D721Med (cell line): ENCODE measurements at regions not wholly inside any gene's neighbourhood (a gene's known extent, or its start where the extent isn't known, plus 50 kb on each side); places are given as distances from the start of the nearest gene placed in this dataset.

Experiments used
- DNase-seq: peaks from one replicate; pipeline ENCODE4 v3.0.0; 2011; ENCODE audit warnings: low spot score; ENCODE audit not compliant: insufficient read length
- FAIRE-seq: peaks from 2 replicates; lab custom pipeline; 2011; peaks lifted over from hg19 to GRCh38; lab: Jason Lieb, UNC
- TF ChIP-seq, protein P1 (sequence below): IDR thresholded peaks from 2 replicates; pipeline ENCODE4 v1.5.1; 2012; ENCODE audit warnings: mild to moderate bottlenecking, control low read depth; ENCODE audit not compliant: insufficient read depth; ENCODE audit errors: missing control alignments

DNA sequence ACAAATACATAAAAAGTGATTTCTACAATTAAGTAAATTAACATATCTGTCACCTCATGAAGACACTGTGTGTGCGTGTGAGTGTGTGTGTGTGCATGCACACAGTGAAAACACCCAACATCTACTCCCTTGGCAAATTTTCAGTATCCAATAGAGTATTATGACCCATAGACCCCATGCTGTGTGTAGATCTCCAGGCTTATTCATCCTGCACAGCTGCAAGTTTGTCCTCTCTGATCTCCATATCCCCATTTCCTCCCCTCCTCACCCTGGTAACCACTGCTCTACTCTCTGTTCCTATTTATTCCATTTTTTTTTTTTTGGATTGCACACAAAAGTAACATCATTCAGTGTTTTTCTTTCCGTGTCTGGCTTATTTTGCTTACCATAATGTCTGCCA is 391.0 kb downstream of the SOX11 start:
- no peak for DNase-seq
- FAIRE-seq = no peak
- TF ChIP-seq, protein P1, sequence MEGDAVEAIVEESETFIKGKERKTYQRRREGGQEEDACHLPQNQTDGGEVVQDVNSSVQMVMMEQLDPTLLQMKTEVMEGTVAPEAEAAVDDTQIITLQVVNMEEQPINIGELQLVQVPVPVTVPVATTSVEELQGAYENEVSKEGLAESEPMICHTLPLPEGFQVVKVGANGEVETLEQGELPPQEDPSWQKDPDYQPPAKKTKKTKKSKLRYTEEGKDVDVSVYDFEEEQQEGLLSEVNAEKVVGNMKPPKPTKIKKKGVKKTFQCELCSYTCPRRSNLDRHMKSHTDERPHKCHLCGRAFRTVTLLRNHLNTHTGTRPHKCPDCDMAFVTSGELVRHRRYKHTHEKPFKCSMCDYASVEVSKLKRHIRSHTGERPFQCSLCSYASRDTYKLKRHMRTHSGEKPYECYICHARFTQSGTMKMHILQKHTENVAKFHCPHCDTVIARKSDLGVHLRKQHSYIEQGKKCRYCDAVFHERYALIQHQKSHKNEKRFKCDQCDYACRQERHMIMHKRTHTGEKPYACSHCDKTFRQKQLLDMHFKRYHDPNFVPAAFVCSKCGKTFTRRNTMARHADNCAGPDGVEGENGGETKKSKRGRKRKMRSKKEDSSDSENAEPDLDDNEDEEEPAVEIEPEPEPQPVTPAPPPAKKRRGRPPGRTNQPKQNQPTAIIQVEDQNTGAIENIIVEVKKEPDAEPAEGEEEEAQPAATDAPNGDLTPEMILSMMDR = no peak

DNA sequence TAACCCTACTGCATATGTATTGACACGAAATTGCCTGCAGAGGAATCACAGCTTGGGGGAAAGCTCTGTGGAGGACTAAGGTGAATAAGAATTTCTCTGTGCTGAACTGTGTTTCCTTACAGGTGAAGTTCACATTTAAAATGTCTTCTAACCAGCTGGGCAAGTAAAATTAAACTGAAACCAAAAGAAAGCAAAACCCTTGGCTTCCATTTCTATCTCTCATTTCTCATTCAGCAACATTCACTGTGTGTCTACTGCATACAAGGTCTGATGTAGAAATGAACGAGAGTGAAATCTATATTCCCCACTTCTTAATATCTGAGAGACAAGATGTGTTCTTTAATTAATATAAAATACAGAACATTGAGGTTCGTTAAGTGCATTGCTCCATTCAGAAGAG is 397.3 kb downstream of the SOX11 start:
- FAIRE-seq (no peak), DNase-seq (no peak)
- TF ChIP-seq, protein P1 = no peak

DNA sequence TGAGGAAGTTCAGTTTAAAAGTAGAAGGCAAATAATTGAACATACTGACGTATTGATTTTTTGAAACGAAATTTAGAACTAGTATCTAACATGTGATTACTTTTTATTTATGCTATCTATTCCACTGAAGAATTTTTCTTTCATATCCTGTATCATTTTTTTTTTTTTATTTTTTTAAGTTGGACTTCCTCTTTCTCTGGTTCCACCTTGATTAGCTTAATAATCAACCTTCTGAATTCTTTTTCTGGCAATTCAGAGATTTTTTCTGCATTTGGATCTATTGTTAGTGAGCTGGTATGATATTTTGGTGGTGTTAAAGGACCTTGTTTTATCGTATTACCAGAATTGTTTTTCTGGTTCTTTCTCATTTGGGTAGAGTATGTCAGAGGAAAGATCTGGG is 411.2 kb downstream of the SOX11 start:
- DNase-seq = no peak
- TF ChIP-seq, protein P1 = no peak
- no peak for FAIRE-seq

DNA sequence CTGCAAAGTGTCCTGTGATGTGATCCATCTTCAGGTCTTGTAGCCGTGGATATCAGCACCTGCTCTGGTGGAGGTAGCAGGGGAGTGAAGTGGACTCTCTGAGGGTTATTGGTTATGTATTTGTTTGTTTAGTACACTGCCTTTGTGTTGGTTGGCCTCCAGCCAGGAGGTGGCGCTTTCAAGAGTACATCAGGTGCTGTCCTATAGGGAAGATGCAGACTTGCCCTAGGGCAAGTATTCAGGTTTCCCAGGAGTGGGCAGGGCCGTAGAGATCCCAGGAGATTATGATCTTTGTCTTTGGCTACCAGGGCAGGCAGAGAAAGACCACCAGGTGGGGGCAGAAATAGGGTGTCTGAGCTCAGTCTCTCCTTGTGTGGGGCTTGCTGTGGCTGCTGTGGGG is 411.8 kb downstream of the SOX11 start:
- FAIRE-seq (no peak), DNase-seq (no peak)
- TF ChIP-seq, protein P1 = no peak

- TF ChIP-seq, protein P1 = no peak
- DNase-seq (no peak), FAIRE-seq (no peak)
Observed at GRCh38 chr2:6107290-6107689, 415.1 kb downstream of the SOX11 start.

DNA sequence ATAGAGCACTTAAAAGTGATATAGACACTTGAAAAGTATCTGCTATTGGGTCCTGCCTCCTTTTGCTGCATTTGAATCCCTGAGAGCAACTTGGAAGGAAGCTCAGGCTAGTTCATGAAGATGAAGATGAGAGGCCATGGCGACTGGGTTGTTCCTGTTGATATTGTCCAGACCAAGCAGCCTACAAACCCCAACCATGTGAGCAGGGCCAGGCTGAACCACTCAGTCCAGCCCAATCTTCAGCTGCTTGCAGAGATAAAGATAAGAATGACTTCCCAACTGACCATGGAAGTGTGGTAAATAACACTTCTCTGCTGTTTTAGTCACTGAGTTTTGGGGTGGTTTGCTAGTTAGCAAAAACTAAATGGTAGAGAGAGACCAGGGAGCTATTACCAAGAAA is 417.6 kb downstream of the SOX11 start:
- no peak for DNase-seq
- no peak for FAIRE-seq
- TF ChIP-seq, protein P1 = no peak

DNA sequence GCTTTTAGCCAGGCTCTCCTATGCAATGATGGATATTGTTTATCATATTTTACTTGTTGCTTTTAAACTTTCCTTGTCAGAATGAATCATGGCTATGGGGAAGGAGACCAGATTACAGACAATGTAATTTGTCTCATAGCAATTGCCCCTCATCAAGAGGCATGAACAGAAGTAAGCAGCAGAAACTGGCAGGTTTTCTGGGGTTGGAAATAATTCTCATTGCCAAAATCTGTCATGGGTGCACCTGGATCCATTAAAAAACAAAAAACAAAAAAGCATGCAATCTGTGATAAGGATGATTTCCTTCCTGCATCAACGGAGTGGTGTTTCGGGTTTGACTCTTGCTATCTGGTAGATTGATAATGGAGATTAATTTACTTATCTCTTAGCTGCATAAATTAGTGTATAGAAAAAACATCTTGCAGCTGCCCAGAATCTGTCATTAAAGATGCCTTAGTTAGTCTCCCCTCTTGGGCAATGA is 419.6 kb downstream of the SOX11 start:
- TF ChIP-seq, protein P1 = no peak
- DNase-seq (no peak), FAIRE-seq (no peak)
